GM12878 (cell line): ENCODE measurements at regions not wholly inside any gene's neighbourhood (a gene's known extent, or its start where the extent isn't known, plus 50 kb on each side); places are given as distances from the start of the nearest gene placed in this dataset.

ENCODE experiments used
- EGR1 ChIP-seq, 2 experiments: IDR thresholded peaks; 1 replicate in 1 of 2; 2 replicates in 1 of 2; pipeline ENCODE4 v1.6.1; 2011 to 2012; ENCODE audit warnings: low read depth in 2 of 2, low read length in 2 of 2, borderline replicate concordance in 1 of 2, mild to moderate bottlenecking in 1 of 2, moderate library complexity in 1 of 2
- KAT2A ChIP-seq: conservative IDR thresholded peaks from 2 replicates; pipeline ENCODE4 v1.6.1; 2011; ENCODE audit warnings: low read depth, low read length; ENCODE audit not compliant: control insufficient read depth
- SMAD1 ChIP-seq: fragments of 450-650 bp; IDR thresholded peaks from 2 replicates; pipeline ENCODE4 v1.6.1; 2018; ENCODE audit warnings: mild to moderate bottlenecking, low read depth; ENCODE audit not compliant: partially characterized antibody
- SPI1 ChIP-seq: IDR thresholded peaks from 2 replicates; pipeline ENCODE4 v1.6.1; 2011; ENCODE audit warnings: low read depth, mild to moderate bottlenecking, low read length, moderate library complexity, borderline replicate concordance; ENCODE audit not compliant: insufficient read depth
- ZNF24 ChIP-seq: fragments of 450-650 bp; IDR thresholded peaks from 2 replicates; pipeline ENCODE4 v1.6.1; 2017; ENCODE audit warnings: antibody characterized with exemption, mild to moderate bottlenecking
- ZNF592 ChIP-seq: fragments of 450-650 bp; IDR thresholded peaks from 2 replicates; pipeline ENCODE4 v1.6.1; 2017; ENCODE audit warnings: mild to moderate bottlenecking, moderate library complexity
- TF ChIP-seq, protein P1 (sequence below): IDR thresholded peaks from 2 replicates; pipeline ENCODE4 v1.6.1; 2012; ENCODE audit warnings: improper control_type of control experiment, low read depth, low read length; ENCODE audit not compliant: insufficient replicate concordance
- TF ChIP-seq, protein P2 (sequence below): IDR thresholded peaks from 2 replicates; pipeline ENCODE4 v1.6.1; 2012; ENCODE audit warnings: low read length, inconsistent platforms
- TF ChIP-seq, protein P3 (sequence below): fragments of 450-650 bp; IDR thresholded peaks from 2 replicates; pipeline ENCODE4 v1.6.1; 2017; ENCODE audit warnings: mild to moderate bottlenecking, moderate library complexity

DNA sequence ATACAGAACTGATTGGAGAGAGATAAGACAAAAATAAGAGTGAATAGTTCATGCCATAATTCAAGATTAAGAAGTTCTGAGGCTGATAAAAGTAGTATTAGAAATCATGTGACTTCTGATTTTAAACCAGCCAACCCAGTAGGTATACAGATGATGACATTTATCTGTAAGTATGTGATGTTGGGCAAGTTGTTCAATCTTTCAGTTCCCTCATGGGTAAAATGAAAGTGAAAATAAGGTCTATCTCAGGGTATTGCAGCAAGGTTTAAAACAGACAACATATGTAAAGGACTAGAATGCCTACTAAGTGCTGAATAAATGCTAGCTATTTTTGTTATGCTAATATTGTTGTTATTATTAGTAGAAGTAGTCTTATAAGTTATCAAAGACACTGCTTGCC lies 1055.7 kb downstream of the NAALADL2 start (continued):
- TF ChIP-seq ZNF592 (no peak), SMAD1 (no peak), SPI1 (no peak), ZNF24 (no peak), KAT2A (no peak), EGR1 (IDR thresholded peaks at IDR 0.05; ENCODE audit: borderline replicate concordance in 1 of 2, low read depth in 2 of 2, low read length in 2 of 2) (no peak)
- TF ChIP-seq, protein P1, sequence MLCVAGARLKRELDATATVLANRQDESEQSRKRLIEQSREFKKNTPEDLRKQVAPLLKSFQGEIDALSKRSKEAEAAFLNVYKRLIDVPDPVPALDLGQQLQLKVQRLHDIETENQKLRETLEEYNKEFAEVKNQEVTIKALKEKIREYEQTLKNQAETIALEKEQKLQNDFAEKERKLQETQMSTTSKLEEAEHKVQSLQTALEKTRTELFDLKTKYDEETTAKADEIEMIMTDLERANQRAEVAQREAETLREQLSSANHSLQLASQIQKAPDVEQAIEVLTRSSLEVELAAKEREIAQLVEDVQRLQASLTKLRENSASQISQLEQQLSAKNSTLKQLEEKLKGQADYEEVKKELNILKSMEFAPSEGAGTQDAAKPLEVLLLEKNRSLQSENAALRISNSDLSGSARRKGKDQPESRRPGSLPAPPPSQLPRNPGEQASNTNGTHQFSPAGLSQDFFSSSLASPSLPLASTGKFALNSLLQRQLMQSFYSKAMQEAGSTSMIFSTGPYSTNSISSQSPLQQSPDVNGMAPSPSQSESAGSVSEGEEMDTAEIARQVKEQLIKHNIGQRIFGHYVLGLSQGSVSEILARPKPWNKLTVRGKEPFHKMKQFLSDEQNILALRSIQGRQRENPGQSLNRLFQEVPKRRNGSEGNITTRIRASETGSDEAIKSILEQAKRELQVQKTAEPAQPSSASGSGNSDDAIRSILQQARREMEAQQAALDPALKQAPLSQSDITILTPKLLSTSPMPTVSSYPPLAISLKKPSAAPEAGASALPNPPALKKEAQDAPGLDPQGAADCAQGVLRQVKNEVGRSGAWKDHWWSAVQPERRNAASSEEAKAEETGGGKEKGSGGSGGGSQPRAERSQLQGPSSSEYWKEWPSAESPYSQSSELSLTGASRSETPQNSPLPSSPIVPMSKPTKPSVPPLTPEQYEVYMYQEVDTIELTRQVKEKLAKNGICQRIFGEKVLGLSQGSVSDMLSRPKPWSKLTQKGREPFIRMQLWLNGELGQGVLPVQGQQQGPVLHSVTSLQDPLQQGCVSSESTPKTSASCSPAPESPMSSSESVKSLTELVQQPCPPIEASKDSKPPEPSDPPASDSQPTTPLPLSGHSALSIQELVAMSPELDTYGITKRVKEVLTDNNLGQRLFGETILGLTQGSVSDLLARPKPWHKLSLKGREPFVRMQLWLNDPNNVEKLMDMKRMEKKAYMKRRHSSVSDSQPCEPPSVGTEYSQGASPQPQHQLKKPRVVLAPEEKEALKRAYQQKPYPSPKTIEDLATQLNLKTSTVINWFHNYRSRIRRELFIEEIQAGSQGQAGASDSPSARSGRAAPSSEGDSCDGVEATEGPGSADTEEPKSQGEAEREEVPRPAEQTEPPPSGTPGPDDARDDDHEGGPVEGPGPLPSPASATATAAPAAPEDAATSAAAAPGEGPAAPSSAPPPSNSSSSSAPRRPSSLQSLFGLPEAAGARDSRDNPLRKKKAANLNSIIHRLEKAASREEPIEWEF: no peak
- TF ChIP-seq, protein P2, sequence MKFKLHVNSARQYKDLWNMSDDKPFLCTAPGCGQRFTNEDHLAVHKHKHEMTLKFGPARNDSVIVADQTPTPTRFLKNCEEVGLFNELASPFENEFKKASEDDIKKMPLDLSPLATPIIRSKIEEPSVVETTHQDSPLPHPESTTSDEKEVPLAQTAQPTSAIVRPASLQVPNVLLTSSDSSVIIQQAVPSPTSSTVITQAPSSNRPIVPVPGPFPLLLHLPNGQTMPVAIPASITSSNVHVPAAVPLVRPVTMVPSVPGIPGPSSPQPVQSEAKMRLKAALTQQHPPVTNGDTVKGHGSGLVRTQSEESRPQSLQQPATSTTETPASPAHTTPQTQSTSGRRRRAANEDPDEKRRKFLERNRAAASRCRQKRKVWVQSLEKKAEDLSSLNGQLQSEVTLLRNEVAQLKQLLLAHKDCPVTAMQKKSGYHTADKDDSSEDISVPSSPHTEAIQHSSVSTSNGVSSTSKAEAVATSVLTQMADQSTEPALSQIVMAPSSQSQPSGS: no peak
- TF ChIP-seq, protein P3, sequence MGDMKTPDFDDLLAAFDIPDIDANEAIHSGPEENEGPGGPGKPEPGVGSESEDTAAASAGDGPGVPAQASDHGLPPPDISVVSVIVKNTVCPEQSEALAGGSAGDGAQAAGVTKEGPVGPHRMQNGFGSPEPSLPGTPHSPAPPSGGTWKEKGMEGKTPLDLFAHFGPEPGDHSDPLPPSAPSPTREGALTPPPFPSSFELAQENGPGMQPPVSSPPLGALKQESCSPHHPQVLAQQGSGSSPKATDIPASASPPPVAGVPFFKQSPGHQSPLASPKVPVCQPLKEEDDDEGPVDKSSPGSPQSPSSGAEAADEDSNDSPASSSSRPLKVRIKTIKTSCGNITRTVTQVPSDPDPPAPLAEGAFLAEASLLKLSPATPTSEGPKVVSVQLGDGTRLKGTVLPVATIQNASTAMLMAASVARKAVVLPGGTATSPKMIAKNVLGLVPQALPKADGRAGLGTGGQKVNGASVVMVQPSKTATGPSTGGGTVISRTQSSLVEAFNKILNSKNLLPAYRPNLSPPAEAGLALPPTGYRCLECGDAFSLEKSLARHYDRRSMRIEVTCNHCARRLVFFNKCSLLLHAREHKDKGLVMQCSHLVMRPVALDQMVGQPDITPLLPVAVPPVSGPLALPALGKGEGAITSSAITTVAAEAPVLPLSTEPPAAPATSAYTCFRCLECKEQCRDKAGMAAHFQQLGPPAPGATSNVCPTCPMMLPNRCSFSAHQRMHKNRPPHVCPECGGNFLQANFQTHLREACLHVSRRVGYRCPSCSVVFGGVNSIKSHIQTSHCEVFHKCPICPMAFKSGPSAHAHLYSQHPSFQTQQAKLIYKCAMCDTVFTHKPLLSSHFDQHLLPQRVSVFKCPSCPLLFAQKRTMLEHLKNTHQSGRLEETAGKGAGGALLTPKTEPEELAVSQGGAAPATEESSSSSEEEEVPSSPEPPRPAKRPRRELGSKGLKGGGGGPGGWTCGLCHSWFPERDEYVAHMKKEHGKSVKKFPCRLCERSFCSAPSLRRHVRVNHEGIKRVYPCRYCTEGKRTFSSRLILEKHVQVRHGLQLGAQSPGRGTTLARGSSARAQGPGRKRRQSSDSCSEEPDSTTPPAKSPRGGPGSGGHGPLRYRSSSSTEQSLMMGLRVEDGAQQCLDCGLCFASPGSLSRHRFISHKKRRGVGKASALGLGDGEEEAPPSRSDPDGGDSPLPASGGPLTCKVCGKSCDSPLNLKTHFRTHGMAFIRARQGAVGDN: no peak
